Central memory CD8-positive, alpha-beta T cell (primary cell): ENCODE measurements at regions not wholly inside any gene's neighbourhood (a gene's known extent, or its start where the extent isn't known, plus 50 kb on each side); places are given as distances from the start of the nearest gene placed in this dataset.
"Not testable (repeated sequence)": the region's sequence is repeated elsewhere in the genome, so short reads cannot be mapped to it uniquely, and the experiment has no call there.

Experiments used
- ATAC-seq: fragments of 150-1000 bp; cut with Tn5 transposase; replicated peaks from 2 replicates; pipeline ENCODE4 v1.10.0; 2022; ENCODE audit warnings: mild to moderate bottlenecking, moderate FRiP score, moderate number of reproducible peaks; ENCODE audit not compliant: poor library complexity, severe bottlenecking; ENCODE audit errors: extremely low read depth
- DNase-seq, 2 donors: peaks; one replicate each; pipeline ENCODE4 v3.0.0; 2021; ENCODE audit warnings: low spot score in 2 of 2
- H3K27ac Mint-ChIP-seq: one replicate; pipeline ENCODE4 v1.8.0; 2022; ENCODE audit warnings: low read depth, mild to moderate bottlenecking, moderate library complexity, mixed read lengths
- H3K27me3 Mint-ChIP-seq: one replicate; pipeline ENCODE4 v1.8.0; 2022; ENCODE audit warnings: mixed read lengths
- H3K36me3 Mint-ChIP-seq: one replicate; pipeline ENCODE4 v1.8.0; 2022; ENCODE audit warnings: mild to moderate bottlenecking, moderate library complexity, mixed read lengths; ENCODE audit not compliant: insufficient read depth
- H3K4me1 Mint-ChIP-seq: one replicate; pipeline ENCODE4 v1.8.0; 2022; ENCODE audit warnings: mixed read lengths
- H3K4me3 Mint-ChIP-seq: one replicate; pipeline ENCODE4 v1.8.0; 2022; ENCODE audit warnings: mild to moderate bottlenecking, moderate library complexity, mixed read lengths
- H3K9me3 Mint-ChIP-seq: one replicate; pipeline ENCODE4 v1.8.0; 2022; ENCODE audit warnings: mixed read lengths

DNA sequence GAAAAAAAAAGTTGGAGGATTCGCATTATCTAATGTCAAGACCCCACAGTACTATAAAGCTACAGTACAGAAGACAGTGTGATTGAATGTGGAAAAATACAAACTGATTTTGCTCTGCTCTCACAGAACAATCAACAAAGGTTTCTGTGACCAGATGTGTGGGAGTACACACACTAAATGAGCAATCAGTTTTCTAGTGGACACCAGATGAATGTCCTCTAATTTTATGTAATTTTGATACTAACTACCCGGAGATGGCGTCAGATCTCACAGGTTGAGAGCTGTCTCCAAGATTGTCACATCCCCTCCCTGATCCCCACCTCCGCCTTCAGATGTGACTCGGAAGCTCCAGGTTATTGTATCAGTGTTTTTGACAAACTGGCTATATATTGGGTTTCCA lies 81.9 kb upstream of the HUWE1 start:
- DNase-seq, result no peak
- Mint-ChIP-seq H3K4me1 (no peaks in the 10 kb centered on the region), H3K36me3 (no peaks in the 10 kb centered on the region), H3K4me3 (no peak overlapping the region), H3K27me3 (no peaks in the 10 kb centered on the region), H3K9me3 (no peaks in the 10 kb centered on the region), H3K27ac (no peak overlapping the region)
- no peak for ATAC-seq

DNA sequence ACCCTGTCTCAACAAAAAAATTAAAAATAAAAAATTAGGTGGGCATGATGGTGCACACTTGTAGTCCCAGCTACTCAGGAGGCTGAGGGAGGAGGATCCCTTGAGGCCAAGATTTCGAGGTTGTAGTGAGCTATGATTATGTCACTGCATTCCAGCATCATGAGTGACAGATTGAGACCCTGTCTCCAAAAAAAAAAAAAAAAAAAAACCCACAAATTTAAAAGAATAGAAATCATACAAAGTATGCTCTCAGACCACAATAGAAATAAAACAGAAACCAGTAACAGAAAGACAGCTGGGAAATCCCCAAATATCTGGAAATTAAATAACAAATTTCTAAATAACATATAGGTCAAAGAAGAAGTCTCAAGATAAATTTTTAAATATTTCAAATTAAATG lies 81.0 kb upstream of the HUWE1 start:
- Mint-ChIP-seq H3K27me3 (no peaks in the 10 kb centered on the region), H3K36me3 (no peaks in the 10 kb centered on the region), H3K4me1 (no peaks in the 10 kb centered on the region), H3K4me3 (no peak overlapping the region), H3K27ac (no peak overlapping the region), H3K9me3 (no peaks in the 10 kb centered on the region)
- no peak for DNase-seq
- no peak for ATAC-seq

DNA sequence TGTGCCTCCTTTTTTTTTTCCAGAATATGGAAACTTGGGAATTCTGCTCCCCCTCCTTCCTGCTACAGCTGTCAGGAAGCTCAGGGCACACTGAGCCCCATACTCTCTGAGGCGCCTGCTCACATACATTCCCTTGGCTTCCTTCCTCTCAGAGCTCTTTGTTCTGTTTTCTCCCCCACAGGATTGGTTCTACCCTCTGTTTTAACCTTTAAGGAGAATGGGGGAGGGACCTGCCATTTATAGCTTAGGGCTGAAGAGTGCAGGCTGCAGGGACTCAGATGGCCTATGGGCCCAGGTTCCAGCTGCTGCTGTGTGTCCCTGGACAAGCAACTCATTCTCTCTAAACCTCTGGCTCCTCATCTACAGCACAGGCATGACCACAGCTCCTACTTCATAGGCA lies 70.7 kb upstream of the HUWE1 start:
- not testable (repeated sequence) for H3K36me3 Mint-ChIP-seq, H3K9me3 Mint-ChIP-seq, ATAC-seq, H3K4me1 Mint-ChIP-seq, H3K27ac Mint-ChIP-seq, H3K4me3 Mint-ChIP-seq, DNase-seq, H3K27me3 Mint-ChIP-seq

DNA sequence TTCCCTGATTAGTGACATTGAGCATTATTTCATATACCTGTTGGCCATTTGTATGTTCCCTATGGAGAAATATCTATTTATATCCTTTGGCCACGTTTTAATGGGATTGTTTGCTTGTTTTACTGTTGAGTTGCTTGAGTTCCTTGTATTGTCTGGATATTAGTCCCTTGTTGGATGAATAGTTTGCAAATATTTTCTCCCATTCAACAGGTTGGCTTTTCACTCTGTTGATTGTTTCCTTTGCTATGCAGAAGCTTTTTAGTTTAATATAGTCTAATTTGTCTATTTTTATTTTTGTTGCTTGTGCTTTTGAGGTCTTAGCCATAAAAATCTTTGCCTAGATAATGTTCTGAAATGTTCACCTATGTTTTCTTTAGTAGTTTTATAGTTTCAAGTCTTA lies 60.2 kb upstream of the HUWE1 start:
- no peak for ATAC-seq
- Mint-ChIP-seq H3K4me1 (no peaks in the 10 kb centered on the region), H3K27me3 (no peaks in the 10 kb centered on the region), H3K36me3 (peaks cover 2% of the 10 kb centered on the region), H3K9me3 (no peaks in the 10 kb centered on the region), H3K4me3 (no peak overlapping the region), H3K27ac (no peak overlapping the region)
- no peak for DNase-seq

DNA sequence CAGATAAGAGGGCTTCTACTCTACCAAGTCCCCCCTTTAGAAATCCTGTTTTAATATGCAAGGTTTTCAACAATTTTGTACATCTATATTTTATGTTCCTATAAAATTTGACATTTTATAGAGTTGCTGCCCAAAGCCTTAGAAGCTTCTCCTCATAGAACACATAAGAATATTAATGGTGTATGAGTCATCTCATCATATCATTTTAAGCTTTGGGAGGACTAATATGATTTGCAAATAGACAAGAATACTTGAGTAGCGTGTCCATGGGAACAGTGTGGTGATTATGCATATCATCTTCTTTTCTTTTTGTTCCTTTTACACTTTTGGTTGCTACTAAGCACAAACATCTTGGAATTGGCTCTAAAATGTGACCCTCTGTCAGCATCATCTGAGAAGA lies 56.7 kb upstream of the HUWE1 start:
- DNase-seq (no peak), ATAC-seq (no peak)
- Mint-ChIP-seq H3K27me3 (no peaks in the 10 kb centered on the region), H3K27ac (no peak overlapping the region), H3K4me3 (no peak overlapping the region), H3K4me1 (no peaks in the 10 kb centered on the region), H3K36me3 (peaks cover 1% of the 10 kb centered on the region), H3K9me3 (no peaks in the 10 kb centered on the region)

DNA sequence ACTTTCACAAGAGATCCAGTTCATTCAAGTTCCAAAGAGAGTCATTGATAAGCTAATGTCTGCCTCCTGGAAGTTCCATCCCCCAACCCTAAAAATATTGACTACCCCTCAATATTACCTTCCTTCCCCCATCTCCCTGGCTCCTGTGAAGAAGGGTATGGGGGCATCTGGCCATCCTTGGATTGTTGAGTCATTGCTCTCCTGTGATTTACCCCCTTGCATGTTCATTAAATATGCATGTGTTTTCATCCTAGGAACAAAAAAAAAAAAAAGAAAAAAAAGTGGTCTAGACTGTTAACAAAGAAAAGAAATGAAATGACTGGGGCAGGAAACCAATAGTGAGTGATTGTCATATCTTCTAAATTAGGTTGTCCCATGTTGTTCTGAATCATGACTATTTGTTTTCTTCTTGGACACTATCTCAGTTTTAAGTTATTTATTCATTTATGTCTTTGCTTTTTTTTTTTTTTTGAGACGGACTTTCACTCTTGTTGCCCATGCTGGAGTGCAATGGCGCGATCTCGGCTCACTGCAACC lies 51.9 kb upstream of the HUWE1 start:
- Mint-ChIP-seq H3K4me3 (no peak overlapping the region), H3K9me3 (no peaks in the 10 kb centered on the region), H3K27me3 (no peaks in the 10 kb centered on the region), H3K36me3 (no peaks in the 10 kb centered on the region), H3K27ac (no peak overlapping the region), H3K4me1 (no peaks in the 10 kb centered on the region)
- ATAC-seq (no peak), DNase-seq (no peak)
